Gastrocnemius medialis (tissue), 4 donors: ENCODE measurements at regions not wholly inside any gene's neighbourhood (a gene's known extent, or its start where the extent isn't known, plus 50 kb on each side); places are given as distances from the start of the nearest gene placed in this dataset.

Experiments used
- ATAC-seq, 2 donors: fragments of 150-250 bp; one replicate each; pipeline ENCODE4 v1.9.1; 2016
- DNase-seq, 2 donors: peaks; one replicate each; pipeline ENCODE4 v3.0.0-alpha.2; 2019
- H3K27ac ChIP-seq, 4 donors: fragments of 200-600 bp; sonication (generic); 1 replicate in 1 of 4; 2 replicates in 3 of 4; pipeline ENCODE4 v1.5.1; 2016 to 2018; ENCODE audit warnings: mild to moderate bottlenecking in 2 of 4, moderate library complexity in 1 of 4
- H3K27me3 ChIP-seq, 3 donors: fragments of 200-600 bp; sonication (generic) in 2 of 3; 1 replicate in 1 of 3; 2 replicates in 2 of 3; pipeline versions ENCODE4 v1.5.1 to v1.6.0; 2016 to 2019; ENCODE audit warnings: mild to moderate bottlenecking in 1 of 3, moderate library complexity in 1 of 3
- H3K36me3 ChIP-seq, 2 donors: fragments of 200-600 bp; sonication (generic) in 1 of 2; one replicate each; pipeline ENCODE4 v1.5.1; 2017 to 2018
- H3K4me1 ChIP-seq, 2 donors: fragments of 200-600 bp; sonication (generic) in 1 of 2; one replicate each; pipeline ENCODE4 v1.5.1; 2016 to 2017; ENCODE audit warnings: mild to moderate bottlenecking in 2 of 2
- H3K4me3 ChIP-seq, 4 donors: fragments of 200-600 bp; sonication (generic) in 3 of 4; 1 replicate in 1 of 4; 2 replicates in 3 of 4; pipeline ENCODE4 v1.5.1; 2016 to 2019; ENCODE audit warnings: mild to moderate bottlenecking in 2 of 4
- H3K9me3 ChIP-seq, 3 donors: fragments of 200-600 bp; sonication (generic) in 2 of 3; 1 replicate in 1 of 3; 2 replicates in 2 of 3; pipeline ENCODE4 v1.5.1; 2016 to 2019
- CTCF ChIP-seq, 5 experiments: fragments of 450-650 bp in 3 of 5; fragments of 200-600 bp in 2 of 5; sonication (generic) in 2 of 5; IDR thresholded peaks in 4 of 5; conservative IDR thresholded peaks in 1 of 5; 1 replicate in 4 of 5; 2 replicates in 1 of 5; pipeline ENCODE4 v1.5.1; 2016 to 2019; ENCODE audit warnings: antibody characterized with exemption in 5 of 5, mild to moderate bottlenecking in 3 of 5, moderate library complexity in 3 of 5
- POLR2A ChIP-seq, 2 donors: fragments of 450-650 bp; IDR thresholded peaks; one replicate each; pipeline ENCODE4 v1.6.1; 2017; ENCODE audit warnings: antibody characterized with exemption in 2 of 2, mild to moderate bottlenecking in 2 of 2, moderate library complexity in 2 of 2
- in situ Hi-C, 4 donors: fragments of 200-750 bp; cut with MboI; loops; one replicate each; pipeline versions ENCODE4 v1.15.0 to v1.8.0; 2017; ENCODE audit warnings: low sequenced_read_pairs in 4 of 4
- intact Hi-C: fragments of 100-400 bp; cut with DNase I; formaldehyde crosslinking; loops from one replicate; pipeline ENCODE4 v1.15.1; 2023; ENCODE audit warnings: low total_unique reads

DNA sequence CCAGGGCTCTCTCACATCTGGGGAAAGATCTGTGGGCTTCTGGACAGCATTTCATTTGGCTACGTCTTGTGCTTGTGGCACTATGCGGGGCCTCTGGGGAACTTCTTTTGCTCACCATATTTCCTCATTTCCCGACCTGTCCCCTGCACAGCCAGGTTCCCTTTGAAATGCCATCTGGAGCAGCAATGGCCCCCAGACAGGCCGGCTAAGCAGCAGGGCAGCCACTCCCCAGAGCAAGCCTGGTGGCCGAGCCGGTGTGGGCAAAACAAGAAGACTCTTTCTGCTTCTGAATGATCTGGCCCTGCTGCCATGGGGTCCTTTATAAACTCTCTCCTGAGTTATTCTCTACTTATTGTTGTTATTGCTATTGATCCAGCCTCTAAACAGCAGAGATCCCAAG lies 190.7 kb upstream of the NECTIN1 start:
- ATAC-seq (no peak), DNase-seq (no peak)
- intact Hi-C loops, result no loop called here
- H3K4me3 ChIP-seq, result no peak overlapping the region
- H3K4me1 ChIP-seq, result no peaks in the 10 kb centered on the region
- no peak overlapping the region for H3K27ac ChIP-seq
- H3K36me3 ChIP-seq, result no peaks in the 10 kb centered on the region
- peaks cover 3 to 11% (median 4%) of the 10 kb centered on the region in 3 donors for H3K27me3 ChIP-seq
- TF ChIP-seq POLR2A (IDR thresholded peaks at IDR 0.05), result no peak
- H3K9me3 ChIP-seq, result no peaks in the 10 kb centered on the region
- in situ Hi-C loops, result no loop called here

DNA sequence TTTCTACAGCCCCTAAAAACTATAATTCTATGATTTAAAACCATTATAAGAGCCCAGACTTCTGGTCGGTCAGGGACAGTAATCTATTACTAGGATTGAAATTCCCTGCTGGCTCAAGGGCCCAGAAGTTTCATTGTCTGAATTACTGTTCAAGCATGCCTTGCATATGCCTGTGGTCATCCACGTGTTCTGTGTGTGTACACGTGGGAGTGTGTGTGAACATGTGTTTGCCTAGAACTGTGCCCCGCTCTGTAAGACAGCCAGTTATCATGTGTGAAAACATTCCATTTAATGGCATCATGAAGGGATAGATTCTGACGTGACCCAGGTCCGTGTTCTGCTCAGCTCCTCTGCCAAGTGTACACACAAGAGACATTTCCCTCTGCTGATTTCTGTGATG lies 189.3 kb upstream of the NECTIN1 start:
- no peak overlapping the region for H3K4me3 ChIP-seq
- intact Hi-C loops (no loop called here), in situ Hi-C loops (no loop called here)
- no peak for DNase-seq
- ATAC-seq, result no peak
- H3K27ac ChIP-seq, result no peak overlapping the region
- H3K9me3 ChIP-seq, result no peaks in the 10 kb centered on the region
- H3K27me3 ChIP-seq, result peaks cover 3 to 11% (median 4%) of the 10 kb centered on the region in 3 donors
- no peaks in the 10 kb centered on the region for H3K4me1 ChIP-seq
- TF ChIP-seq CTCF (IDR thresholded peaks at IDR 0.05 in 4 of 5, conservative IDR thresholded peaks at IDR 0.05 in 1 of 5) (no peak), POLR2A (IDR thresholded peaks at IDR 0.05) (no peak)
- no peaks in the 10 kb centered on the region for H3K36me3 ChIP-seq

GRCh38 chr11:119916568-119916967 lies 187.6 kb upstream of the NECTIN1 start:
- no peaks in the 10 kb centered on the region for H3K4me1 ChIP-seq
- H3K27me3 ChIP-seq, result peaks cover under 1 to 9% (median 3%) of the 10 kb centered on the region in 3 donors
- intact Hi-C loops (no loop called here), in situ Hi-C loops (no loop called here)
- H3K4me3 ChIP-seq, result no peak overlapping the region
- TF ChIP-seq POLR2A (IDR thresholded peaks at IDR 0.05) (no peak), CTCF (IDR thresholded peaks at IDR 0.05 in 4 of 5, conservative IDR thresholded peaks at IDR 0.05 in 1 of 5) (no peak)
- no peaks in the 10 kb centered on the region for H3K9me3 ChIP-seq
- H3K36me3 ChIP-seq, result no peaks in the 10 kb centered on the region
- H3K27ac ChIP-seq, result no peak overlapping the region
- no peak for DNase-seq
- no peak for ATAC-seq

DNA sequence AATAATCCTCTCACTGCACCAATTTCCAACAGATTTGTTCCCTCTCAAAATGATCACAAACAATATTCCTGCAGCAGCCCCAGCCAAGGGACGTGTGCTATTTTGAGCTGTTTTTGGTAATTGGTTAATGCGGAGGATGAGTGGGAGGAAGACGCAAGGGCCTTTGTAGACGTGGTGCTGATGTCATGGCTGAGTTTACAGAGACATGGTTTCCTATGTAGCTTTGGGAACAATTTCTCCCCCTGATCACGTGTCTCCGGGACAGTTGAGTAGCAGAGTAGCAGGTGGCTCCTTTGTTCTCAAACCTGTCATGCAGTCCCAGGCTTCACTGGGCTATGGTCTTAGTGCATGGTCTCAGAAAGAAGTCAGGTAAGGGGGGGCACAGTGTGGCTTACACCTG lies 183.2 kb upstream of the NECTIN1 start:
- no peak for ATAC-seq
- no peak for TF ChIP-seq POLR2A (IDR thresholded peaks at IDR 0.05)
- no peak for TF ChIP-seq CTCF (IDR thresholded peaks at IDR 0.05 in 4 of 5, conservative IDR thresholded peaks at IDR 0.05 in 1 of 5)
- Histone ChIP-seq H3K4me1 (no peaks in the 10 kb centered on the region), H3K27ac (no peak overlapping the region), H3K27me3 (peaks cover 0 to 9% (median 0%) of the 10 kb centered on the region in 3 donors), H3K4me3 (no peak overlapping the region), H3K9me3 (no peaks in the 10 kb centered on the region), H3K36me3 (no peaks in the 10 kb centered on the region)
- DNase-seq, result no peak
- intact Hi-C loops (no loop called here), in situ Hi-C loops (no loop called here)

- Histone ChIP-seq H3K27me3 (peaks cover 0 to 12% (median 4%) of the 10 kb centered on the region in 3 donors), H3K27ac (no peak overlapping the region), H3K9me3 (no peaks in the 10 kb centered on the region), H3K4me3 (no peak overlapping the region), H3K36me3 (no peaks in the 10 kb centered on the region), H3K4me1 (no peaks in the 10 kb centered on the region)
- intact Hi-C loops, result no loop called here
- no peak for DNase-seq
- TF ChIP-seq POLR2A (IDR thresholded peaks at IDR 0.05) (no peak), CTCF (IDR thresholded peaks at IDR 0.05 in 4 of 5, conservative IDR thresholded peaks at IDR 0.05 in 1 of 5) (no peak)
- in situ Hi-C loops, result no loop called here
- ATAC-seq, result no peak
Measured at GRCh38 chr11:119910650-119911049, 181.7 kb upstream of the NECTIN1 start.
